ENCODE measurements at regions not wholly inside any gene's neighbourhood (a gene's known extent, or its start where the extent isn't known, plus 50 kb on each side); places are given as distances from the start of the nearest gene placed in this dataset.
"Not testable (repeated sequence)": the region's sequence is repeated elsewhere in the genome, so short reads cannot be mapped to it uniquely, and the experiment has no call there.

GRCh38 chr5:111819028-111819427, 62.0 kb upstream of the NREP start:
- DNase-seq (ENCODE audit: low read depth), result not testable (repeated sequence)

GRCh38 chr5:111813537-111813936, 56.5 kb upstream of the NREP start:
- no peak for DNase-seq (ENCODE audit: low read depth)

GRCh38 chr5:111810112-111810511, 53.1 kb upstream of the NREP start:
- no peak for DNase-seq (ENCODE audit: low read depth)

Measured in Daoy (cell line).